Mesenchymal stem cell (in vitro differentiated cells and primary cell): ENCODE measurements at regions not wholly inside any gene's neighbourhood (a gene's known extent, or its start where the extent isn't known, plus 50 kb on each side); places are given as distances from the start of the nearest gene placed in this dataset.

Experiments used
- DNase-seq: peaks from one replicate; pipeline ENCODE4 v3.0.0-alpha.2; 2013
- H2AFZ ChIP-seq: one replicate; pipeline ENCODE4 v1.6.1; 2013; ENCODE audit warnings: low read depth, mild to moderate bottlenecking, control low read depth, inconsistent platforms, low read length, moderate library complexity
- H2AK5ac ChIP-seq: 2 replicates; pipeline ENCODE4 v1.6.1; 2013; ENCODE audit warnings: low read length, moderate library complexity, mild to moderate bottlenecking, inconsistent platforms; ENCODE audit not compliant: severe bottlenecking
- H2BK120ac ChIP-seq: one replicate; pipeline ENCODE4 v1.6.1; 2013; ENCODE audit warnings: low read depth, mild to moderate bottlenecking, inconsistent platforms, low read length, moderate library complexity
- H2BK12ac ChIP-seq, 2 experiments: one replicate each; pipeline ENCODE4 v1.6.1; 2013; ENCODE audit warnings: inconsistent platforms in 2 of 2, low read length in 2 of 2, mild to moderate bottlenecking in 2 of 2, moderate library complexity in 2 of 2, control low read depth in 1 of 2
- H2BK15ac ChIP-seq: one replicate; pipeline ENCODE4 v1.6.1; 2013; ENCODE audit warnings: mild to moderate bottlenecking, low read depth, inconsistent platforms; ENCODE audit not compliant: poor library complexity, severe bottlenecking
- H2BK5ac ChIP-seq: 2 replicates; pipeline ENCODE4 v1.6.1; 2013; ENCODE audit warnings: low read depth, mild to moderate bottlenecking, low read length, control low read depth, inconsistent platforms; ENCODE audit not compliant: poor library complexity, severe bottlenecking
- H3K14ac ChIP-seq, 2 experiments: one replicate each; pipeline ENCODE4 v1.6.1; 2013; ENCODE audit warnings: inconsistent platforms in 2 of 2, low read length in 2 of 2, control low read depth in 1 of 2, mild to moderate bottlenecking in 1 of 2, moderate library complexity in 1 of 2
- H3K18ac ChIP-seq, 2 experiments: one replicate each; pipeline ENCODE4 v1.6.1; 2013; ENCODE audit warnings: inconsistent platforms in 2 of 2, low read length in 2 of 2, control low read depth in 1 of 2, low read depth in 1 of 2, mild to moderate bottlenecking in 1 of 2
- H3K23ac ChIP-seq, 2 experiments: one replicate each; pipeline ENCODE4 v1.6.1; 2013; ENCODE audit warnings: inconsistent platforms in 2 of 2, low read length in 2 of 2, mild to moderate bottlenecking in 2 of 2, moderate library complexity in 2 of 2, control low read depth in 1 of 2
- H3K27ac ChIP-seq: 2 replicates; pipeline ENCODE4 v1.5.1; 2013; ENCODE audit warnings: mild to moderate bottlenecking, moderate library complexity, low read length, control low read depth, inconsistent platforms; ENCODE audit not compliant: poor library complexity, severe bottlenecking
- H3K27me3 ChIP-seq, 2 experiments: 2 replicates each; pipeline versions ENCODE4 v1.6.1 to v1.7.0; 2013; ENCODE audit warnings: low read length in 2 of 2, mild to moderate bottlenecking in 2 of 2, moderate library complexity in 2 of 2, control low read depth in 1 of 2, inconsistent platforms in 1 of 2; ENCODE audit not compliant: control insufficient read depth in 1 of 2, insufficient read depth in 1 of 2
- H3K36me3 ChIP-seq, 2 experiments: 2 replicates each; pipeline versions ENCODE4 v1.6.1 to v1.7.0; 2013; ENCODE audit warnings: low read length in 2 of 2, control low read depth in 1 of 2, inconsistent platforms in 1 of 2, low read depth in 1 of 2, mild to moderate bottlenecking in 1 of 2; ENCODE audit not compliant: insufficient read depth in 2 of 2, control insufficient read depth in 1 of 2
- H3K4ac ChIP-seq, 2 experiments: one replicate each; pipeline ENCODE4 v1.6.1; 2013; ENCODE audit warnings: inconsistent platforms in 2 of 2, low read length in 2 of 2, mild to moderate bottlenecking in 2 of 2, moderate library complexity in 2 of 2, control low read depth in 1 of 2, low read depth in 1 of 2
- H3K4me1 ChIP-seq: 2 replicates; pipeline ENCODE4 v1.6.1; 2013; ENCODE audit warnings: low read depth, low read length, control low read depth; ENCODE audit not compliant: control insufficient read depth, insufficient read depth
- H3K4me2 ChIP-seq: 2 replicates; pipeline ENCODE4 v1.6.1; 2013; ENCODE audit warnings: low read length, mild to moderate bottlenecking, inconsistent platforms; ENCODE audit not compliant: poor library complexity, severe bottlenecking
- H3K4me3 ChIP-seq, 2 experiments: 2 replicates each; pipeline versions ENCODE4 v1.5.1 to v1.7.0; 2013; ENCODE audit warnings: low read length in 2 of 2, mild to moderate bottlenecking in 2 of 2, control low read depth in 1 of 2, low read depth in 1 of 2; ENCODE audit not compliant: insufficient read depth in 1 of 2
- H3K79me1 ChIP-seq: replicated peaks from 2 replicates; pipeline ENCODE4 v1.6.1; 2013; ENCODE audit warnings: mild to moderate bottlenecking, control low read depth, low read length, inconsistent platforms; ENCODE audit not compliant: poor library complexity, severe bottlenecking
- H3K9ac ChIP-seq: 2 replicates; pipeline ENCODE4 v1.7.0; 2013; ENCODE audit warnings: mild to moderate bottlenecking, low read length, moderate library complexity
- H3K9me3 ChIP-seq: 2 replicates; pipeline ENCODE4 v1.7.0; 2013; ENCODE audit warnings: mild to moderate bottlenecking, low read length; ENCODE audit not compliant: control insufficient read depth
- H4K8ac ChIP-seq: one replicate; pipeline ENCODE4 v1.6.1; 2013; ENCODE audit warnings: inconsistent platforms, mild to moderate bottlenecking, low read length, moderate library complexity
- H4K91ac ChIP-seq: one replicate; pipeline ENCODE4 v1.6.1; 2013; ENCODE audit warnings: mild to moderate bottlenecking, low read length, inconsistent platforms
- WGBS: methylation state at CpG from one replicate; pipeline ENCODE4 v1.1.7; 2013; ENCODE audit warnings: mixed read lengths; 5-methylcytosine and 5-hydroxymethylcytosine counted together

DNA sequence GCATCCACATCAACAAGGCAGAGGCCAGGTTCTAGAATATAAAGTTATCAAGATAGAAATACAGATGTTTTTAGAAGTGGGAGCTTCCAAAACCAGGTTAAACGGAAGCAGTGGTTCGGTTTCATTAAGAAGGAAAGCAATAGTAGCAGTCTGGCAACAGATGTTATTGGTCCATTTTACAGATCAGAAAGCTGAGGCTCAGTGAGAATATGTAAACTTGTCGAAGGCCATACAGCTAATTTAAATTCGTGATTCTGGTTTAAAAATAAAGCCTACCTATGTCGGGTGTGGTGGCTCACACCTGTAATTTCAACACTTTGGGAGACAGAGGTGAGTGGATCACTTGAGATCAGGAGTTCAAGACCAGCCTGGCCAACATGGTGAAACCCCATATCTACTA lies 160.6 kb downstream of the ARRDC3 start:
- Histone ChIP-seq H4K8ac (no peak overlapping the region), H3K79me1 (no peaks in the 10 kb centered on the region), H3K4me3 (no peak overlapping the region), H3K27me3 (no peaks in the 10 kb centered on the region), H2BK12ac (no peak overlapping the region), H3K14ac (no peak overlapping the region), H3K27ac (no peak overlapping the region), H3K9ac (no peak overlapping the region), H2AFZ (no peak overlapping the region), H2BK5ac (no peak overlapping the region), H3K23ac (no peak overlapping the region), H3K4me1 (peaks cover 1% of the 10 kb centered on the region), H3K9me3 (no peaks in the 10 kb centered on the region), H3K4me2 (no peak overlapping the region), H2BK15ac (no peak overlapping the region), H3K4ac (no peak overlapping the region), H3K18ac (no peak overlapping the region), H2AK5ac (no peak overlapping the region), H2BK120ac (no peak overlapping the region), H4K91ac (no peak overlapping the region), H3K36me3 (no peaks in the 10 kb centered on the region)
- WGBS: 94% methylated on average over 5 of the region's 5 CpGs
- DNase-seq: no peak

DNA sequence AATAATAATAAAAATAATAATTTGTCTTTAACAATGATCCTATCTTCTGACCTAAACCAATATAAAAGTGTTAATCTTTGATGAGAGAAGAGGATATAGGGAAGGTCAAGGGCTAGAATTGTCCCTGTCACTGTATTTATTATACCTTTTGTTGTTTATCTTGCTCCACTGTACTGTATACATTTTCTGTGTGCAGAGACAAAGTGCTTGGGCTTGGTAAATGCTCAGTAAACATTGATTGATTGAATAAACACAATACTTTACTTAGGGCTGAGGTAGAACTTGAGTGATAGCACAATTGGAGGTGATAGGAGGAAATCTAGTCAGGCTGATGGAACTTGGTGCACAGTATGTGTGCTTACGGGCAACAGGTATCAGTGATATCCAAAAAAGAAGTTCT lies 161.2 kb downstream of the ARRDC3 start:
- Histone ChIP-seq H3K18ac (no peak overlapping the region), H4K8ac (no peak overlapping the region), H3K27ac (no peak overlapping the region), H3K23ac (no peak overlapping the region), H3K9me3 (no peaks in the 10 kb centered on the region), H4K91ac (no peak overlapping the region), H2BK5ac (no peak overlapping the region), H3K36me3 (no peaks in the 10 kb centered on the region), H2AFZ (no peak overlapping the region), H3K4me2 (no peak overlapping the region), H3K79me1 (no peaks in the 10 kb centered on the region), H3K27me3 (no peaks in the 10 kb centered on the region), H3K4ac (no peak overlapping the region), H3K4me1 (peaks cover 1% of the 10 kb centered on the region), H3K4me3 (no peak overlapping the region), H2AK5ac (no peak overlapping the region), H3K14ac (no peak overlapping the region), H2BK12ac (no peak overlapping the region), H2BK120ac (no peak overlapping the region), H2BK15ac (no peak overlapping the region), H3K9ac (no peak overlapping the region)
- no peak for DNase-seq
- 98% methylated on average over 1 of the region's 1 CpG for WGBS

DNA sequence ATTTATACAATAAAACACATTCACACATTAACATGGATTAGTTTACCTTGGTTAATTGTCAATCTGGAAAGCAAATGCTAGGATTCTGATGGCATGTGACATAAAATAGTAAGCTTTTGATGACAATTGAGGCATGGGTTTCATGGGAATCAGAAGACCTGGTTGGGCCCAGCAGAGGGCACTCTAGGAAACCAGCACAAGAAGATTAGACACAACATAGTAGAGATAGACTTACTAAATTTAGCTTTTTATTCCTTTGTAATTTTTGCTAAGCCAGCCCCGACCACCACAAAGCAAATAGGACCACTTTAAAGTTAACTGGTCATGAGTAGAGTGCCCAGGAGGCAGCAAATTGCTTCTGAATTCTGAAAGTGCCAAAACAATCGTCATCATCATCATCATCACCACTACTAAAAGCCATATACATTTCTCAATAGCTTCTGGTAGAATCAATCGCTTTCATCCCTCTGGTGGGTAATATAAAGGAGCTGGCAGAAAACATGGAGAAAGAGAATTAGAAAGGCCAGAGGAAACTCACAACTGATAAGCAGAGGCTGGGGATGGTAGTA lies 163.2 kb downstream of the ARRDC3 start:
- no peak overlapping the region for H2BK120ac ChIP-seq
- H3K9me3 ChIP-seq: no peaks in the 10 kb centered on the region
- no peak overlapping the region for H3K14ac ChIP-seq
- H3K27ac ChIP-seq: no peak overlapping the region
- no peaks in the 10 kb centered on the region for H3K4me1 ChIP-seq
- H3K9ac ChIP-seq: peak overlapping the region; percentile 31
- H3K27me3 ChIP-seq: no peaks in the 10 kb centered on the region
- no peak overlapping the region for H4K8ac ChIP-seq
- no peak overlapping the region for H3K23ac ChIP-seq
- H3K36me3 ChIP-seq: no peaks in the 10 kb centered on the region
- no peak overlapping the region for H4K91ac ChIP-seq
- WGBS: 97% methylated on average over 3 of the region's 3 CpGs
- H2BK5ac ChIP-seq: no peak overlapping the region
- no peak for DNase-seq
- H2BK12ac ChIP-seq: peak overlapping the region in 1 of 2 experiments; percentile 77
- H3K79me1 ChIP-seq: no peaks in the 10 kb centered on the region
- no peak overlapping the region for H2AK5ac ChIP-seq
- H3K18ac ChIP-seq: no peak overlapping the region
- H3K4ac ChIP-seq: peak overlapping the region in 1 of 2 experiments; percentile 15
- no peak overlapping the region for H2AFZ ChIP-seq
- H2BK15ac ChIP-seq: no peak overlapping the region
- no peak overlapping the region for H3K4me2 ChIP-seq
- no peak overlapping the region for H3K4me3 ChIP-seq

DNA sequence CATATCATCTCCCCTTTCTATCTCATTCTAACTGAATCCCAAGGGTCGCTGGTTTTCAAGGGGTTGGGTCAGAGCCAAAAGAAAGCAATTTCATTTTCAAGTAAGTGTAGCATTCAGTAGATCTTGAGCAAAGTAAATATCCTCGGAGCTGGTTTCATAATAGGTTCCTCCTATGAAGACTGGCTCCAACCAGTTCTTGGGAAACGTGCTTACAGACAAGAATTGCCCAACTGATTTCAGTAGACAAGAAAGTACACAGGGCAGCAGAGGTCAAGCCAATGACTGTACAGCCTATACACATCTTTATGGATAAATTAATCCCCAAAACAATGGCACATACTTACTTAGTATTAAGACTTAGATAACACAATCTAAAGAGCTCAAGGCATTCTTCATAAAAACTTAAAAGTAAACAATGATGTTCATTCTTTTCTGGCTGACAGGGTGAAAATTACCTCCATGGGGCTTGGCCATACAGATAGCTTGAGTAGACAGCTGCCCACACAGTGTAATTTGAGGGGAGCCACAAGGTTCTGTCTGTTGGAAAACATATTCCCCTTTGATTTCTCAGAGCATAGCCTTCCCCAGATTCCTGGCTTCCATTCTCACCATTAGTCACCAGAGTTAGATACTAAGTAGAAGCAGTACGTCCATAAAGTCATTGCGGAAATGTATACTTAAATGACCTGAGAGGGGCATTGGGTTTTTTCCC lies 163.9 kb downstream of the ARRDC3 start:
- Histone ChIP-seq H3K4ac (no peak overlapping the region), H4K8ac (no peak overlapping the region), H3K4me2 (no peak overlapping the region), H2BK120ac (no peak overlapping the region), H3K4me3 (peak overlapping the region in 1 of 2 experiments; percentile 11), H3K18ac (no peak overlapping the region), H3K27me3 (no peaks in the 10 kb centered on the region), H2BK5ac (no peak overlapping the region), H3K36me3 (no peaks in the 10 kb centered on the region), H2AK5ac (no peak overlapping the region), H4K91ac (no peak overlapping the region), H3K79me1 (no peaks in the 10 kb centered on the region), H3K4me1 (no peaks in the 10 kb centered on the region), H3K27ac (no peak overlapping the region), H2AFZ (no peak overlapping the region), H3K9me3 (no peaks in the 10 kb centered on the region), H2BK12ac (no peak overlapping the region), H3K14ac (no peak overlapping the region), H2BK15ac (no peak overlapping the region), H3K23ac (no peak overlapping the region), H3K9ac (peak overlapping the region; percentile 31)
- 33% methylated on average over 3 of the region's 5 CpGs for WGBS
- peak; percentile 91 for DNase-seq
